ENCODE measurements at regions not wholly inside any gene's neighbourhood (a gene's known extent, or its start where the extent isn't known, plus 50 kb on each side); places are given as distances from the start of the nearest gene placed in this dataset.

DNA sequence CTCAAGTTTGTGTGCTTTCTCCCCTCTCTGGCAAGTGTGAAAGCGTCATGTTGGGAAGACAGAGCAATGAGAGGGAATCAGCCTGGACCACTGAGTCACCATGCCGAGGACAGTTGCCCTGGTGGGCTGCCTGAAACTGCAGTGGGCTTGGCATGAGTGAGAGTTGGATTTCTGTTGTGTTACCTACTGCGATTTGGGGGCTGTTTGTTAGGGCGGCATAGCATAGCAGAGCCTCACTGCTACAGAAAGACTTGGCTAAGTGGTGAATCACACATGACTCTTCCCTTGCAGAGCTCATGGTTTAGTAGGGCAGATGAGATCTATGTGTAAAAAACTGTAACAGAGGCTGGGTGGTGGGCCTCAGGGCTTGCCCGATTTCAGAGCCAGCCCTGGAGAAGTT, 324.6 kb downstream of the C16orf95 start:
- TF ChIP-seq CTCF (IDR thresholded peaks at IDR 0.05) (no peak), POLR2AphosphoS5 (IDR thresholded peaks at IDR 0.05) (no peak)
